ENCODE measurements at regions not wholly inside any gene's neighbourhood (a gene's known extent, or its start where the extent isn't known, plus 50 kb on each side); places are given as distances from the start of the nearest gene placed in this dataset.

- no peak overlapping the region for H3K18ac ChIP-seq (ENCODE audit: extremely low read depth, low read length)
- no peak overlapping the region for H3K14ac ChIP-seq (ENCODE audit: insufficient read length)
- H3K4me2 ChIP-seq (ENCODE audit: insufficient read depth in 1 of 2, low read depth in 2 of 2, low read length in 2 of 2): no peak overlapping the region
- H3K4me3 ChIP-seq (ENCODE audit: extremely low read depth in 1 of 4, insufficient read depth in 2 of 4, low read depth in 3 of 4, low read length in 4 of 4): no peak overlapping the region
- DNase-seq (ENCODE audit: low read depth in 1 of 2, low spot score in 2 of 2) (no peak), FAIRE-seq (no peak)
- H3K23me2 ChIP-seq (ENCODE audit: low read depth, low read length): no peaks in the 10 kb centered on the region; the same call in 1 of the 2 replicates
- H2BK5ac ChIP-seq (ENCODE audit: low read depth, low read length): no peak overlapping the region
- H3K56ac ChIP-seq (replicated peaks; ENCODE audit: insufficient read length, low read depth, low read length): no peak overlapping the region
- CTCF ChIA-PET (ENCODE audit: partially characterized antibody): interaction anchor here (0.6 kb wide), 1 partner anchor 179 kb away, joined by 3 read pairs; no protein-coding TSS in a partner anchor
- H3K9ac ChIP-seq (replicated peaks in 1 of 4; ENCODE audit: extremely low read depth in 1 of 4, low read depth in 3 of 4, low read length in 3 of 4): no peak overlapping the region
- H3K27me3 ChIP-seq (replicated peaks in 1 of 4; ENCODE audit: control insufficient read depth in 3 of 4, extremely low read depth in 1 of 4, insufficient read depth in 3 of 4, low read length in 3 of 4): no peaks in the 10 kb centered on the region
- no peak overlapping the region for H2BK15ac ChIP-seq (ENCODE audit: low read length)
- H3K79me2 ChIP-seq (ENCODE audit: control insufficient read depth in 1 of 2, insufficient read depth in 2 of 2, low read length in 2 of 2): no peaks in the 10 kb centered on the region
- no peak overlapping the region for H2BK20ac ChIP-seq (ENCODE audit: low read length)
- no peak overlapping the region for H4K91ac ChIP-seq (replicated peaks; ENCODE audit: insufficient read length, low read length)
- no peaks in the 10 kb centered on the region for H4K20me1 ChIP-seq (replicated peaks in 1 of 2; ENCODE audit: control insufficient read depth in 1 of 2, insufficient read depth in 2 of 2, low read length in 2 of 2)
- POLR2A ChIA-PET (ENCODE audit: partially characterized antibody): no interaction called here
- H3K4ac ChIP-seq (replicated peaks; ENCODE audit: insufficient read length, low read depth, low read length): no peak overlapping the region
- no peaks in the 10 kb centered on the region for H3K36me3 ChIP-seq (ENCODE audit: control insufficient read depth in 2 of 4, insufficient read depth in 4 of 4, low read length in 3 of 4)
- no peak overlapping the region for H4K5ac ChIP-seq (ENCODE audit: insufficient read length, low read depth, low read length)
- no peak overlapping the region for H2BK120ac ChIP-seq (replicated peaks; ENCODE audit: low read depth, low read length)
- no peak overlapping the region for H4K8ac ChIP-seq (ENCODE audit: extremely low read depth, insufficient read depth, low read length)
- WGBS, 2 experiments (ENCODE audit: extremely low coverage in 1 of 2, insufficient coverage in 1 of 2, insufficient read length in 1 of 2, insufficient replicate concordance in 2 of 2, low coverage in 1 of 2, low lambda C conversion rate in 2 of 2, missing lambda C conversion rate in 1 of 2): 90% methylated on average over 4 of the region's 4 CpGs; no CpG with 5 or more reads in 1 of the 2 experiments
- H3K79me1 ChIP-seq (ENCODE audit: low read depth, low read length): no peaks in the 10 kb centered on the region
- H3K4me1 ChIP-seq (replicated peaks in 1 of 4; ENCODE audit: control insufficient read depth in 3 of 4, insufficient read depth in 4 of 4, low read length in 3 of 4): peaks cover 0 to 2% (median 1%) of the 10 kb centered on the region in 4 experiments; a peak in 2 of 7 replicates
- H2AFZ ChIP-seq (ENCODE audit: low read length): no peak overlapping the region
- H2AK5ac ChIP-seq (ENCODE audit: low read depth, low read length): no peak overlapping the region
- H3K23ac ChIP-seq (ENCODE audit: insufficient read length): no peak overlapping the region
- no peak overlapping the region for H3K27ac ChIP-seq (ENCODE audit: low read depth, low read length)
- no peak overlapping the region for H2BK12ac ChIP-seq (ENCODE audit: low read depth, low read length)
- H3K9me3 ChIP-seq (ENCODE audit: insufficient read depth in 2 of 2, low read depth in 1 of 2, low read length in 1 of 2): no peaks in the 10 kb centered on the region
- TF ChIP-seq ATF2 (IDR thresholded peaks at IDR 0.05; ENCODE audit: low read length): no peak
- TF ChIP-seq RXRA (IDR thresholded peaks at IDR 0.05; ENCODE audit: insufficient read depth, low read depth, low read length): no peak
- TF ChIP-seq KDM4A (IDR thresholded peaks at IDR 0.05; ENCODE audit: low read depth, low read length, severe bottlenecking): no peak
- no peak for TF ChIP-seq GABPA (IDR thresholded peaks at IDR 0.05; ENCODE audit: borderline replicate concordance, insufficient read depth, low read length)
- TF ChIP-seq ATF3 (IDR thresholded peaks at IDR 0.05; ENCODE audit: insufficient read depth, low read depth, low read length): no peak
- TF ChIP-seq NRF1 (IDR thresholded peaks at IDR 0.05; ENCODE audit: low read depth, low read length): no peak
- TF ChIP-seq RFX5 (IDR thresholded peaks at IDR 0.05; ENCODE audit: borderline replicate concordance, low read depth, low read length): no peak
- no peak for TF ChIP-seq JUN (IDR thresholded peaks at IDR 0.05; ENCODE audit: low read depth, low read length)
- TF ChIP-seq HDAC2 (IDR thresholded peaks at IDR 0.05; ENCODE audit: borderline replicate concordance in 1 of 2, low read depth in 2 of 2, low read length in 2 of 2): no peak
- no peak for TF ChIP-seq SAP30 (IDR thresholded peaks at IDR 0.05; ENCODE audit: insufficient read depth, insufficient replicate concordance, low read length)
- TF ChIP-seq FOSL1 (IDR thresholded peaks at IDR 0.05; ENCODE audit: insufficient read depth, low read depth, low read length): no peak
These were observed 804.5 kb upstream of the POU3F3 start for GRCh38 chr2:104049438-104049837.

All from H1 (cell line).